Stromal cell of bone marrow (primary cell): ENCODE measurements at regions not wholly inside any gene's neighbourhood (a gene's known extent, or its start where the extent isn't known, plus 50 kb on each side); places are given as distances from the start of the nearest gene placed in this dataset.
A peak's percentile ranks its signal among the peaks of the same experiment; 100 is the strongest.
"Not testable (repeated sequence)": the region's sequence is repeated elsewhere in the genome, so short reads cannot be mapped to it uniquely, and the experiment has no call there.

Experiments used
- DNase-seq: peaks from one replicate; pipeline ENCODE4 v3.0.0-alpha.2; 2012; ENCODE audit warnings: low read depth

DNA sequence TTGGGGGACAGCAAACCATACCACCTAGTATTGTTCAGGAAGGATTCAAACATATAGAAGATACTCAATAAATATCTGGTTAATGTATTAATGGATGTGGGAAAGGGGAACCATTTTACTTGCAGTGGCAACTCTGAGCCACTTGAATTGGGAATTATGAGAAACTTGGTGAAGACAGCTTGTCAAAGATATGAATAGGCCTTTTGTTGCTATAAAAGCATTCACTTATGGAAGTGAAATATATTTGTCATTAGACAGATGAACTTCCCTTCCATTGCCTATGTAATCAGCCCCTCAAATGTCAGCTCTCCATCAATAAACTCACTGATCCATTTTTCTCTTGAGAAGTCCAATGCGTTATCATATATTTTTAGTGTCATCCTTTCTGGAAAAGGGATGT, 56.1 kb downstream of the GPR85 start:
- DNase-seq, result no peak

DNA sequence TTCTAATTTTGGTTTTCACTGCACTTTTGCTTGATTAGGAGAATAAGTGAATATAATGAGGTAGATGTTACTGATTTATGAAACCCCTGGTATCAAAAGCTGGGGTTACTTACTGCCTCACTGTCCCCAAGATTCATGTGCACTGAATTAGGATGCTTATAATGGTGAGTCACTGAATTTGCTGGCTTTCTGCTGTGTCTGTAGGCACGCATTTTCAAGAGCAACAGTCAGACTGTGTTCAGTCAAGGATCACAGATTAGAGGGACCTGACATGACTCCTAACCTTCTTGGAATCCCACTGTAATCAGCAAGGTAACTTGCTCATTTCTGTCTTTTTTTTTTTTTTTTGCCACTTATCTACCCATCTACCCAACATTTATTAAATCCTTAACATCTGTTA, 59.7 kb downstream of the GPR85 start:
- DNase-seq, result no peak

DNA sequence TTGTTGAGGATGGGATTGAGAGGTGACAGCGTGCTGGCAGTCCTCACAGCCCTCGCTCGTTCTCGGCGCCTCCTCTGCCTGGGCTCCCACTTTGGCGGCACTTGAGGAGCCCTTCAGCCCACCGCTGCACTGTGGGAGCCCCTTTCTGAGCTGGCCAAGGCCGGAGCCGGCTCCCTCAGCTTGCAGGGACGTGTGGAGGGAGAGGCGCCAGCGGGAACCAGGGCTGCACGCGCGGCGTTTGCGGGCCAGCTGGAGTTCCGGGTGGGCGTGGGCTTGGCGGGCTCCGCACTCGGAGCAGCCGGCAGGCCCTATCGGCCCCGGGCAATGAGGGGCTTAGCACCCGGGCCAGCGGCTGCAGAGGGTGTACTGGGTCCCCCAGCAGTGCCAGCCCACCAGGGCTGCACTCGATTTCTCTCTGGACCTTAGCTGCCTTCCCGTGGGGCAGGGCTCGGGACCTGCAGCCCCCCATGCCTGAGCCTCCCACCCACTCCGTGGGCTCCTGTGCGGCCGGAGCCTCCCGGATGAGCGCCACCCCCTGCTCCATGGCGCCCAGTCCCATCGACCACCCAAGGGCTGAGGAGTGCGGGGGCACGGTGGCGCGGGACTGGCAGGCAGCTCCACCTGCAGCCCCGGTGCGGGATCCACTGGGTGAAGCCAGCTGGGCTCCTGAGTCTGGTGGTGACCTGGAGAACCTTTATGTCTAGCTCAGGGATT, 69.3 kb downstream of the GPR85 start:
- not testable (repeated sequence) for DNase-seq

GRCh38 chr7:113015034-113015645, 71.5 kb downstream of the GPR85 start:
- DNase-seq, result peak; percentile 28

DNA sequence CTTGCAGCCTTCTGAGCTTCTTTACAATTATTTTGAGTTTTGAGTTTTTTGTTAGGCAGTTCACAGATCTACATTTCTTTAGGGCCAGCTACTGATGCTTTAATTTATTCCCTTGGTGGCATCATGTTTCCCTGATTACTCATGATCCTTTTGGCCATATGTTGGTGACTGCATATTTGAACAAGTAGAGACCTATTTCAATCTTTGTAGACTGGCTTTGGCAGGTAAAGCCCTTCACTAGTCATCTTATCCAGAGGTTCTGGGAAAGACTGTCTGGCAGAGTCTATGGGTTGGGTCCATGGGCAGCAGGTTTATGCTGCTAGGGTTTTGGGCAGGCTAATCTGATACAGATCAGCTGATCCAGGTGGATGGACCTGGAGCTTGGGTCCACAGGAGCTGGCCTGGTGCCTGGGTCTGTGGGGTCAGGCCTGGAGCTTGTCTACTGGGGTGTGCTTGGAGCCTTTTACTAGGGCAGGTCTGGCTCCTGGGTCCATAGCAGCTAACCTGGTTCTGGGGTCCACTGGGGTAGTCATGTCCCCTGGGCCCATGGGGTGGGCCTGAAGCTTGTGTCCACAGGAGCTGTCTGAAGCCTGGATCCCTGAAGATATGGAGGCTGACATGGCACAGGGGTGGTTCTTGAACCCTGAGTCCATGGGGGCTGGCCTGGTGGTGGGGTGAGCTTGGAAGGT, 72.7 kb downstream of the GPR85 start:
- DNase-seq, result no peak

GRCh38 chr7:113012862-113013261, 73.8 kb downstream of the GPR85 start:
- DNase-seq, result not testable (repeated sequence)

DNA sequence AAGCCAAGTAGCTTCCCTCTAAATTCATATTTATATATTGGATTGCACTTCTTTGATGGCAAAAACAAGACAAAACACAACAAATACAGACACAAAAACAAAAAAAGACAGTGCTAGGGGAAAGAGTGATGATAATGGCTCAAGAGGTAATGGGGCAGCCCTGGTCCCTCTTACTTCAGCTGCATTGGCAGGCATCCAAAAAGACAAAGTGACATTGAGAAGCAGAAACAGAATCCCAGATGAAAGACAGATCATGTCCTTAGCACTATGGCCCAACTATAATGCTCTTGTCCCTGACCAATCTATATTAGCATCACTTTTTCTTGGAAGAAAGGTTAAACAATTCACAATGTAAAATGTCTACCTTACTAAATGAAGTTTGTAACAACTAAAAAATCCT, 76.2 kb downstream of the GPR85 start:
- DNase-seq, result no peak

- DNase-seq, result no peak
Measured at GRCh38 chr7:113008755-113009154, 77.9 kb downstream of the GPR85 start.

GRCh38 chr7:113004726-113005454, 81.7 kb downstream of the GPR85 start:
- DNase-seq, result no peak

DNA sequence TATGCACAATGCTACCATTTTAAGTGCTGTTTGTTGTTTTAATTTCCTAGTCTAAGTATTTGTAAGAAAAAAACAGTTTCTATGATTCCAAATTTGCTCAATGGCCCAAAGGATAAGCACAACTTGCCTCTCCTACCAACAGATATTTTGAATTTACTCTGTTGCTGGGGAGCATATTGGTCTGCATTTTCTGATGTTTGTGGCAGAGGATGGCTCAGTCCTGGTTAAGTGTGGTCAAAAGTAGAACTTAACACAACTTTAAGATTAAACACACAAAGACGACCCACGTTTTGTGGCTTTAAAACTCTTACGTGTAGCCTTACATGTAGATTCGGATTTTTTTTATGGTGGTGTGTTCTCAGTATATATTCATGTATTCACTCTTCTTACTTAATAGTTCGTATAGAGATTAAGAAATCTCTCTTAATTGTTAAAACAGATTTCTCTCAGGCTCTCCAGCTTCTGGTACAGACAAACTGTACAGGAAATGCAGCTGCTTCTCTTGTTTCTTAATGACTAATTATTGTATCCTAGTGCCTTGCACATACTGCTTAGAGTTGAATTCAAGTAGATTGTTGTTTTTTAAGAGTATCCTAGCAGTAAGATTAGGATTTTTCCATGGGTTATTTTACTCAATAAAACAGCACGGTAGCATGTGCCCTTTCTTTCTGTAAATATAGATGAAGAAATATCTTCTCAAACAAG, 86.2 kb downstream of the GPR85 start:
- DNase-seq, result no peak

DNA sequence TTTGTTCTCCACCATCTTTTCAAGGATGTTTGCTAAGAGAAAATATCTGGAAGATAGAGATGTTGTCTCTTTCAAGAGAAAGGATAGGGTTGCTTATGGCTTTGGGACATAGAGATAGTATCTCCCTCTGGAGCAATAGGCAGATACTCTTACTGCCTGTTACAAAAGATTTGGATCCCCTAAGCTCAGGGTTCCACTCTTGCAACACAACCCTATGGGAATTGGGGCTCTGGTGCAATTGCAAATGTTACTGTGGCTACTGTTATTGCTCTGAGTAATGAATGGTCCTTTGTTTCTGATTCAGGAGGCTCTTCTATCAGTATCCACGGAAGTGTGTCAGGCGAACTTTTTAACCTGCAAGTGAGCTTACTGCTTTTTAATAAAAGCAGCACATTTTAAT, 88.8 kb downstream of the GPR85 start:
- DNase-seq, result no peak

GRCh38 chr7:112996331-112996871, 90.2 kb downstream of the GPR85 start:
- no peak for DNase-seq

- DNase-seq, result peak; percentile 68
Measured at GRCh38 chr7:112995059-112995824, 91.4 kb downstream of the GPR85 start.

GRCh38 chr7:112994656-112995055, 92.0 kb downstream of the GPR85 start:
- peak; percentile 28 for DNase-seq

DNA sequence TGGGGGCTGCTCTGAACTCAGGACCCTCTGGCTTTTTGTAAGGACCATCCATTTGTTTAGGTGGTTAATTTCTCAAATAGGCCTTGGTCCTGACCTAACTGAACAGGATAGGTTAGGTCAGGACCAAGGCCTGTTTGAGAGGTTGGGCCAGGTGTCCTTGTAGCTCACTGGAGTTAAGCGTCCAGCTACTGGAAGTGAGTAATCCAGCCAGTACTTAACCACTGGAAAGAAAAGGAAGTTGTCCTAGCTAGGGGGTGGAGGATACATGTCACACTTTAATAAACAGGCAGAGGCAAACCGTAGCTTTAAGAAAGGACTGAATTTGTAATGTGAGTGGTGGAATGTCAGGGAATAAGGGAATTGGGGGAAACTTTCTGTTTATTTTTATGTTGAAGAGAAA, 96.0 kb downstream of the GPR85 start:
- DNase-seq, result no peak

GRCh38 chr7:112989531-112989930, 97.1 kb downstream of the GPR85 start:
- no peak for DNase-seq

DNA sequence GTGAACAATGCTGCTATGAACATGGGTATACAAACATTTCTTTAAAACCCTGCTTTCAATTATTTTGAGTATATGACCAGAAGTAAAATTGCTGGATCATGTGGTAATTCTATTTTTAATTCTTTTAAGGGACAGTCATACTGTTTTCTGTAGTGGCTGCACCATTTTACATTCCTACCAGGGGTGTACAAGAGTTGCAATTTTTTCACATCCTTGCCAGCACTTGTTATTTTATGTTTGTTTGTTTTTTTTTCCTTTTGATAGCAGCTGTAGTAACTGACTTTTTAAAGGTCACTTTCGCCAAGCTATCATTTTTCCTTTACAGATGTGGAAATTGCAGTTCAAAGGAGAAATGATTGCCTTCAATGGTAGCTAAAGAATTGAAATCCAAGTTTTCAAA, 99.5 kb downstream of the GPR85 start:
- DNase-seq, result no peak

DNA sequence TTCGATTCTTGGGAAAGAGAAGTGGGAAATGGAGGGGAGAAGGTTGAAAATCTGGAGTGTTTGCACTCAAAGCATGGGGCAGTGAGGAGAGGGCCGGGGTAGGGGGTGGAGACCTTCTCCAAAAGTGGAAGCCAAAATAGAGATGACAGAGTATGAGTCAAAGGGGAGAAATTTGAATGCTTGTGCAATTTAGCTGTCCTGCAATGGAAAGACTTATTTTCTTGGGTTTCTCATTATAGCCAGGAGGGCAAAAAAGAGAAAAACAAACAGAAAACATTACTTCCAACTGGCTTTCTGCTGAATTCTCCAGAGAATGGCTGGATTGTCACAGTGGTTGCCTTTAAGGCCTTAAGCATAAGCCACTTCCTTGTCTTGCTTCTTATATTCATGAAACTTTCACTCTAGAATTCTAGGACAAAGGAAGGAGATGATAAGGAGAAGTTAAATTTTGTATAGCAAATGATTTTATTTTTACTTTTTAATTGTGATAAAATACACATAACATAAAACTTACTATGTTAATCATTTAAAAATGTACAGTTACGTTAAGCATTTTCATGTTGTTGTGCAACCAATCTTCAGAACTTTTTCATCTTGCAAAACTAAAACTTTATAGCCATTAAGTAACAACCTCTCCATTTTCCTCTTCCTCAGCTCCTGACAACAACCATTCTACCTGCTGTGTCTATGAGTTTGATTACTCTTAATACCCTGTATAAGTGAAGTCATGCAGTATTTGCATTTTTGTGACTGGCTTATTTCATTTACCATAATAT, 100.2 kb downstream of the GPR85 start:
- peak; percentile 49 for DNase-seq

DNA sequence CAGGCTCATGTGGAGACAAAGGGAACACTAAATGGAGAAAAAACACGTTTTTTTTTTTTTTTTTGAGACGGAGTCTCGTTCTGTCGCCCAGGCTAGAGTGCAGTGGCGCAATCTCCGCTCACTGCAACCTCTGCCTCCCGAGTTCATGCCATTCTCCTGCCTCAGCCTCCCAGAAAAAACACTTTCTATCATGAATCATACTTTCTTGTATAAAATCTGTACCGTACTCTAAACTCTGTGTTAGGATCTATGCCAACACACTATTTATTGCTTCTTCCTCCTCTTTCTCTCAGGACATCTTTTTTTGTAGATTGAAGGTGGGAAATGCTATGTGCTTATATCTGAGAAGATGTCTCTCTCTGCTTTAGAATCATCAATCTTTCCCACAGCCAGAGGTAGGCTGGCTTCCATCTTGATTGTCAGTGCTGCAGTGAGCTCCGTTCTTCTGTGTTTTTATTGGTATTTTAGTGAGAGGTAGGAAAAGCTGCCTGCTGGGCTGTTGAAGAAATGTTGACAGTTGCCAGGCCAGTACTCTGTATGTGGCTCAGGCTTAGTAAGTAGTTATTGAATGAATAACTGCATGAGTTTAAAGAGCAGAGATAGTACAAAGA, 101.1 kb downstream of the GPR85 start:
- DNase-seq, result peak; percentile 41
